Forelimb muscle (tissue), 1 donor: ENCODE measurements at regions not wholly inside any gene's neighbourhood (a gene's known extent, or its start where the extent isn't known, plus 50 kb on each side); places are given as distances from the start of the nearest gene placed in this dataset.

ENCODE experiments used
- DNase-seq: peaks from one replicate; pipeline ENCODE4 v3.0.0-alpha.2; 2013; ENCODE audit warnings: low read depth

GRCh38 chr14:25993830-25994229 lies 604.0 kb downstream of the NOVA1 start:
- DNase-seq = no peak

- no peak for DNase-seq
Observed at GRCh38 chr14:25988536-25988935, 609.3 kb downstream of the NOVA1 start.

GRCh38 chr14:25955772-25956171 lies 642.1 kb downstream of the NOVA1 start:
- no peak for DNase-seq

- peak; percentile 35 for DNase-seq
Observed at GRCh38 chr14:25953532-25954139, 644.2 kb downstream of the NOVA1 start.

- no peak for DNase-seq
Observed at GRCh38 chr14:25945746-25946145, 652.1 kb downstream of the NOVA1 start.

- no peak for DNase-seq
Observed at GRCh38 chr14:25944020-25944419, 653.8 kb downstream of the NOVA1 start.

GRCh38 chr14:25943329-25943728 lies 654.5 kb downstream of the NOVA1 start:
- DNase-seq = no peak

GRCh38 chr14:25942090-25942489 lies 655.7 kb downstream of the NOVA1 start:
- no peak for DNase-seq

- DNase-seq = no peak
Observed at GRCh38 chr14:25933731-25934130, 664.1 kb downstream of the NOVA1 start.

GRCh38 chr14:25929881-25930615 lies 667.8 kb downstream of the NOVA1 start:
- no peak for DNase-seq

GRCh38 chr14:25911831-25912230 lies 686.0 kb downstream of the NOVA1 start:
- DNase-seq = no peak

GRCh38 chr14:25909045-25909747 lies 688.6 kb downstream of the NOVA1 start:
- no peak for DNase-seq

GRCh38 chr14:25908277-25909044 lies 689.4 kb downstream of the NOVA1 start:
- DNase-seq = no peak

- DNase-seq = no peak
Observed at GRCh38 chr14:25904446-25904845, 693.4 kb downstream of the NOVA1 start.

GRCh38 chr14:25899197-25899596 lies 698.6 kb downstream of the NOVA1 start:
- DNase-seq = no peak

- DNase-seq = no peak
Observed at GRCh38 chr14:25896777-25897176, 701.1 kb downstream of the NOVA1 start.

GRCh38 chr14:25895740-25896139 lies 702.1 kb downstream of the NOVA1 start:
- no peak for DNase-seq

- DNase-seq = no peak
Observed at GRCh38 chr14:25887251-25887878, 710.5 kb downstream of the NOVA1 start.

- no peak for DNase-seq
Observed at GRCh38 chr14:25884657-25885056, 713.2 kb downstream of the NOVA1 start.

- no peak for DNase-seq
Observed at GRCh38 chr14:25882899-25883298, 714.9 kb downstream of the NOVA1 start.

GRCh38 chr14:25875475-25875874 lies 722.4 kb downstream of the NOVA1 start:
- no peak for DNase-seq

- no peak for DNase-seq
Observed at GRCh38 chr14:25869854-25870253, 728.0 kb downstream of the NOVA1 start.
